ENCODE measurements at regions not wholly inside any gene's neighbourhood (a gene's known extent, or its start where the extent isn't known, plus 50 kb on each side); places are given as distances from the start of the nearest gene placed in this dataset.

GRCh38 chr1:17893891-17894631 is 138.9 kb downstream of the ACTL8 start:
- no peak overlapping the region for H3K4me3 Mint-ChIP-seq
- no peaks in the 10 kb centered on the region for H3K9me3 Mint-ChIP-seq
- H3K27ac Mint-ChIP-seq = no peak overlapping the region
- no peak for TF ChIP-seq CTCF (IDR thresholded peaks at IDR 0.05; ENCODE audit: unreplicated experiment)
- DNase-seq (ENCODE audit: low spot score in 2 of 2, unreplicated experiment in 2 of 2) = no peak
- peaks cover 85% of the 10 kb centered on the region for H3K27me3 Mint-ChIP-seq (ENCODE audit: low read depth)
- no peaks in the 10 kb centered on the region for H3K4me1 Mint-ChIP-seq
- no peaks in the 10 kb centered on the region for H3K36me3 Mint-ChIP-seq

- Mint-ChIP-seq H3K27me3 (ENCODE audit: low read depth) (peaks cover 87% of the 10 kb centered on the region), H3K9me3 (peaks cover 3% of the 10 kb centered on the region), H3K4me1 (no peaks in the 10 kb centered on the region), H3K4me3 (no peak overlapping the region), H3K27ac (no peak overlapping the region), H3K36me3 (no peaks in the 10 kb centered on the region)
- DNase-seq (ENCODE audit: low spot score in 2 of 2, unreplicated experiment in 2 of 2) = no peak
- TF ChIP-seq CTCF (IDR thresholded peaks at IDR 0.05; ENCODE audit: unreplicated experiment) = no peak
Measured at GRCh38 chr1:17895401-17895800, 140.3 kb downstream of the ACTL8 start.

GRCh38 chr1:17895986-17896385 is 140.9 kb downstream of the ACTL8 start:
- no peak for DNase-seq (ENCODE audit: low spot score in 2 of 2, unreplicated experiment in 2 of 2)
- no peak overlapping the region for H3K27ac Mint-ChIP-seq
- TF ChIP-seq CTCF (IDR thresholded peaks at IDR 0.05; ENCODE audit: unreplicated experiment) = no peak
- H3K27me3 Mint-ChIP-seq (ENCODE audit: low read depth) = peaks cover 85% of the 10 kb centered on the region
- peaks cover 3% of the 10 kb centered on the region for H3K9me3 Mint-ChIP-seq
- no peak overlapping the region for H3K4me3 Mint-ChIP-seq
- H3K36me3 Mint-ChIP-seq = no peaks in the 10 kb centered on the region
- H3K4me1 Mint-ChIP-seq = no peaks in the 10 kb centered on the region

GRCh38 chr1:17903386-17903785 is 148.3 kb downstream of the ACTL8 start:
- Mint-ChIP-seq H3K4me3 (no peak overlapping the region), H3K27ac (no peak overlapping the region), H3K4me1 (no peaks in the 10 kb centered on the region), H3K27me3 (ENCODE audit: low read depth) (peaks cover 75% of the 10 kb centered on the region), H3K36me3 (no peaks in the 10 kb centered on the region), H3K9me3 (peaks cover 3% of the 10 kb centered on the region)
- no peak for TF ChIP-seq CTCF (IDR thresholded peaks at IDR 0.05; ENCODE audit: unreplicated experiment)
- no peak for DNase-seq (ENCODE audit: low spot score in 2 of 2, unreplicated experiment in 2 of 2)

GRCh38 chr1:17904290-17904689 is 149.2 kb downstream of the ACTL8 start:
- no peak for TF ChIP-seq CTCF (IDR thresholded peaks at IDR 0.05; ENCODE audit: unreplicated experiment)
- no peak for DNase-seq (ENCODE audit: low spot score in 2 of 2, unreplicated experiment in 2 of 2)
- peaks cover 3% of the 10 kb centered on the region for H3K9me3 Mint-ChIP-seq
- no peak overlapping the region for H3K27ac Mint-ChIP-seq
- H3K27me3 Mint-ChIP-seq (ENCODE audit: low read depth) = peaks cover 71% of the 10 kb centered on the region
- no peaks in the 10 kb centered on the region for H3K4me1 Mint-ChIP-seq
- H3K36me3 Mint-ChIP-seq = no peaks in the 10 kb centered on the region
- H3K4me3 Mint-ChIP-seq = no peak overlapping the region

All from mesothelial cell of epicardium (in vitro differentiated cells).